Spleen (tissue), 11 donors: ENCODE measurements at regions not wholly inside any gene's neighbourhood (a gene's known extent, or its start where the extent isn't known, plus 50 kb on each side); places are given as distances from the start of the nearest gene placed in this dataset.

Experiments used
- DNase-seq: peaks from one replicate; pipeline ENCODE4 v3.0.0-alpha.2; 2020
- H3K27ac ChIP-seq, 8 donors: fragments of 200-600 bp; sonication (generic) in 7 of 8; 1 replicate in 4 of 8; 2 replicates in 4 of 8; pipeline versions ENCODE4 v1.5.0 to v1.8.0; 2016 to 2021; ENCODE audit warnings: inconsistent platforms in 4 of 8, mild to moderate bottlenecking in 4 of 8, moderate library complexity in 1 of 8
- H3K27me3 ChIP-seq, 7 donors: fragments of 200-600 bp; sonication (generic) in 6 of 7; replicated peaks in 1 of 7; 1 replicate in 4 of 7; 2 replicates in 3 of 7; pipeline versions ENCODE4 v1.5.0 to v1.8.0; 2016 to 2021; ENCODE audit warnings: inconsistent platforms in 3 of 7, mild to moderate bottlenecking in 1 of 7
- H3K36me3 ChIP-seq, 6 donors: fragments of 200-600 bp; sonication (generic) in 5 of 6; 1 replicate in 4 of 6; 2 replicates in 2 of 6; pipeline versions ENCODE4 v1.5.0 to v1.8.0; 2016 to 2021; ENCODE audit warnings: inconsistent platforms in 2 of 6
- H3K4me1 ChIP-seq, 6 donors: fragments of 200-600 bp; sonication (generic) in 5 of 6; 1 replicate in 3 of 6; 2 replicates in 3 of 6; pipeline versions ENCODE4 v1.5.0 to v1.8.0; 2016 to 2021; ENCODE audit warnings: inconsistent platforms in 3 of 6
- H3K4me3 ChIP-seq, 8 donors: fragments of 200-600 bp; sonication (generic) in 7 of 8; 1 replicate in 4 of 8; 2 replicates in 4 of 8; pipeline versions ENCODE4 v1.5.0 to v1.8.0; 2016 to 2021; ENCODE audit warnings: inconsistent platforms in 4 of 8, mild to moderate bottlenecking in 4 of 8, moderate library complexity in 2 of 8
- H3K9me3 ChIP-seq, 8 donors: fragments of 200-600 bp; sonication (generic) in 7 of 8; 1 replicate in 4 of 8; 2 replicates in 4 of 8; pipeline versions ENCODE4 v1.5.0 to v1.8.0; 2016 to 2021; ENCODE audit warnings: inconsistent platforms in 4 of 8
- CTCF ChIP-seq, 11 experiments: fragments of 200-600 bp in 7 of 11; fragments of 450-650 bp in 4 of 11; sonication (generic) in 4 of 11; IDR thresholded peaks in 8 of 11; conservative IDR thresholded peaks in 3 of 11; 1 replicate in 7 of 11; 2 replicates in 4 of 11; pipeline versions ENCODE4 v1.4.0 to v1.8.0; 2016 to 2021; ENCODE audit warnings: antibody characterized with exemption in 11 of 11, inconsistent platforms in 4 of 11, mild to moderate bottlenecking in 1 of 11
- POLR2A ChIP-seq, 3 donors: fragments of 450-650 bp; IDR thresholded peaks; one replicate each; pipeline ENCODE4 v1.5.1; 2017; ENCODE audit warnings: antibody characterized with exemption in 3 of 3, mild to moderate bottlenecking in 1 of 3
- POLR2AphosphoS5 ChIP-seq, 3 donors: sonication (generic); formaldehyde crosslinking; IDR thresholded peaks; one replicate each; pipeline ENCODE4 v1.5.1; 2017; ENCODE audit warnings: antibody characterized with exemption in 3 of 3
- WGBS, 5 donors: extraction: QIAGEN DNeasy Blood & Tissue Kit in 3 of 5; methylation state at CpG; one replicate each; pipeline versions ENCODE4 v1.1.5 to v1.1.7; 2013 to 2018; 5-methylcytosine and 5-hydroxymethylcytosine counted together
- intact Hi-C: fragments of 100-400 bp; cut with DNase I; formaldehyde crosslinking; loops from one replicate; pipeline ENCODE4 v1.15.0; 2023; ENCODE audit warnings: low total_unique reads
- donor health status: healthy with polysubstance abuse.
- donor health status: DM: no; HTN: no; CAD: no; lungs with moderate emphysema.
- donor health status: DM: no; HTN: no; CAD: no.
- donor health status: Bipolar disorder and iron deficiency.
- donor health status: healthy.
- donor health status: DM: no; HTN: no; CAD: no.
- donor health status: DM: yes; HTN: yes; CAD: no.

GRCh38 chr3:102665183-102665582 lies 230.4 kb downstream of the ZPLD1 start:
- no peaks in the 10 kb centered on the region for H3K36me3 ChIP-seq
- no peak for DNase-seq
- WGBS, 5 donors: 68 to 83% (median 74%) methylated on average over 4 of the region's 4 CpGs
- H3K4me3 ChIP-seq: no peak overlapping the region
- H3K27me3 ChIP-seq: peaks cover 0 to 20% (median 0%) of the 10 kb centered on the region in 7 donors
- H3K9me3 ChIP-seq: no peaks in the 10 kb centered on the region
- intact Hi-C loops: no loop called here
- H3K4me1 ChIP-seq: no peaks in the 10 kb centered on the region
- H3K27ac ChIP-seq: no peak overlapping the region
- TF ChIP-seq POLR2AphosphoS5 (IDR thresholded peaks at IDR 0.05) (no peak), POLR2A (IDR thresholded peaks at IDR 0.05) (no peak), CTCF (IDR thresholded peaks at IDR 0.05 in 8 of 11, conservative IDR thresholded peaks at IDR 0.05 in 3 of 11) (no peak)

- no peak overlapping the region for H3K27ac ChIP-seq
- intact Hi-C loops: no loop called here
- H3K36me3 ChIP-seq: no peaks in the 10 kb centered on the region
- no peak overlapping the region for H3K4me3 ChIP-seq
- H3K9me3 ChIP-seq: no peaks in the 10 kb centered on the region
- no peak for DNase-seq
- TF ChIP-seq POLR2AphosphoS5 (IDR thresholded peaks at IDR 0.05) (no peak), POLR2A (IDR thresholded peaks at IDR 0.05) (no peak), CTCF (IDR thresholded peaks at IDR 0.05 in 8 of 11, conservative IDR thresholded peaks at IDR 0.05 in 3 of 11) (no peak)
- no peaks in the 10 kb centered on the region for H3K4me1 ChIP-seq
- peaks cover 0 to 26% (median 0%) of the 10 kb centered on the region in 7 donors for H3K27me3 ChIP-seq
- 63 to 76% (median 74%) methylated on average over 4 of the region's 4 CpGs for WGBS, 5 donors
These were observed 233.4 kb downstream of the ZPLD1 start for GRCh38 chr3:102668247-102668646.

- H3K9me3 ChIP-seq: no peaks in the 10 kb centered on the region
- H3K4me3 ChIP-seq: no peak overlapping the region
- 76 to 82% (median 78%) methylated on average over 2 of the region's 2 CpGs for WGBS, 5 donors
- H3K4me1 ChIP-seq: peaks cover 0 to 7% (median 0%) of the 10 kb centered on the region in 6 donors
- DNase-seq: no peak
- H3K27me3 ChIP-seq: peaks cover 0 to 30% (median 0%) of the 10 kb centered on the region in 7 donors
- H3K36me3 ChIP-seq: no peaks in the 10 kb centered on the region
- TF ChIP-seq POLR2A (IDR thresholded peaks at IDR 0.05) (no peak), POLR2AphosphoS5 (IDR thresholded peaks at IDR 0.05) (no peak), CTCF (IDR thresholded peaks at IDR 0.05 in 8 of 11, conservative IDR thresholded peaks at IDR 0.05 in 3 of 11) (no peak)
- no peak overlapping the region for H3K27ac ChIP-seq
- intact Hi-C loops: no loop called here
These were observed 236.2 kb downstream of the ZPLD1 start for GRCh38 chr3:102670986-102671385.

- Histone ChIP-seq H3K4me1 (peaks cover 0 to 7% (median 0%) of the 10 kb centered on the region in 6 donors), H3K9me3 (no peaks in the 10 kb centered on the region), H3K36me3 (no peaks in the 10 kb centered on the region), H3K4me3 (no peak overlapping the region), H3K27me3 (peaks cover 0 to 30% (median 0%) of the 10 kb centered on the region in 7 donors), H3K27ac (no peak overlapping the region)
- no peak for TF ChIP-seq CTCF (IDR thresholded peaks at IDR 0.05 in 8 of 11, conservative IDR thresholded peaks at IDR 0.05 in 3 of 11)
- TF ChIP-seq POLR2A (IDR thresholded peaks at IDR 0.05): no peak
- TF ChIP-seq POLR2AphosphoS5 (IDR thresholded peaks at IDR 0.05): no peak
- DNase-seq: no peak
- 52 to 88% (median 80%) methylated on average over 1 of the region's 1 CpG for WGBS, 5 donors
- intact Hi-C loops: no loop called here
These were observed 237.5 kb downstream of the ZPLD1 start for GRCh38 chr3:102672305-102672704.
